H9 (cell line): ENCODE measurements at regions not wholly inside any gene's neighbourhood (a gene's known extent, or its start where the extent isn't known, plus 50 kb on each side); places are given as distances from the start of the nearest gene placed in this dataset.

Experiments
- DNase-seq: peaks from one replicate; pipeline ENCODE4 v3.0.0-alpha.2; 2017
- H2AFZ ChIP-seq: one replicate; pipeline ENCODE4 v1.6.1; 2013; ENCODE audit warnings: mild to moderate bottlenecking, low read length, control low read depth, moderate library complexity
- H2AK5ac ChIP-seq: 2 replicates; pipeline ENCODE4 v1.6.1; 2013; ENCODE audit warnings: low read length, control low read depth, mixed read lengths; ENCODE audit not compliant: insufficient read length
- H2BK120ac ChIP-seq: one replicate; pipeline ENCODE4 v1.6.1; 2013; ENCODE audit warnings: low read depth, mild to moderate bottlenecking, low read length, control low read depth, inconsistent platforms; ENCODE audit not compliant: poor library complexity, severe bottlenecking
- H2BK12ac ChIP-seq: 2 replicates; pipeline ENCODE4 v1.6.1; 2013; ENCODE audit warnings: low read length, control low read depth, mixed read lengths, low read depth; ENCODE audit not compliant: insufficient read length
- H2BK15ac ChIP-seq: 2 replicates; pipeline ENCODE4 v1.6.1; 2013; ENCODE audit warnings: low read depth, low read length, control low read depth
- H2BK20ac ChIP-seq: one replicate; pipeline ENCODE4 v1.6.1; 2013; ENCODE audit warnings: low read depth, mild to moderate bottlenecking, low read length, control low read depth, inconsistent platforms; ENCODE audit not compliant: poor library complexity, severe bottlenecking
- H2BK5ac ChIP-seq: 2 replicates; pipeline ENCODE4 v1.6.1; 2013; ENCODE audit warnings: low read length, control low read depth, mixed read lengths; ENCODE audit not compliant: insufficient read length
- H3K14ac ChIP-seq: 2 replicates; pipeline ENCODE4 v1.6.1; 2013; ENCODE audit warnings: low read length, control low read depth; ENCODE audit not compliant: insufficient read depth
- H3K18ac ChIP-seq: 2 replicates; pipeline ENCODE4 v1.6.1; 2013; ENCODE audit warnings: low read depth, mild to moderate bottlenecking, mixed read lengths, low read length, control low read depth; ENCODE audit not compliant: insufficient read length
- H3K23ac ChIP-seq: 2 replicates; pipeline ENCODE4 v1.6.1; 2013; ENCODE audit warnings: low read length, control low read depth, mixed read lengths, low read depth; ENCODE audit not compliant: insufficient read length
- H3K23me2 ChIP-seq: 2 replicates; pipeline ENCODE4 v1.6.1; 2013; ENCODE audit warnings: low read depth, mild to moderate bottlenecking, mixed read lengths, low read length, control low read depth; ENCODE audit not compliant: insufficient read length, poor library complexity, severe bottlenecking
- H3K27ac ChIP-seq: 2 replicates; pipeline ENCODE4 v1.5.1; 2013; ENCODE audit warnings: low read length, control low read depth, mixed read lengths, low read depth; ENCODE audit not compliant: insufficient read length
- H3K27me3 ChIP-seq: 2 replicates; pipeline ENCODE4 v1.6.1; 2013; ENCODE audit warnings: low read length, control low read depth, inconsistent platforms; ENCODE audit not compliant: insufficient read depth
- H3K4ac ChIP-seq: 2 replicates; pipeline ENCODE4 v1.6.1; 2013; ENCODE audit warnings: low read depth, mild to moderate bottlenecking, control low read depth, inconsistent platforms, low read length, moderate library complexity
- H3K4me1 ChIP-seq: 2 replicates; pipeline ENCODE4 v1.6.1; 2013; ENCODE audit warnings: low read length, control low read depth, inconsistent platforms; ENCODE audit not compliant: insufficient read depth
- H3K4me2 ChIP-seq: 2 replicates; pipeline ENCODE4 v1.6.1; 2013; ENCODE audit warnings: low read length, control low read depth, mixed read lengths; ENCODE audit not compliant: insufficient read length, insufficient read depth
- H3K56ac ChIP-seq: 2 replicates; pipeline ENCODE4 v1.6.1; 2013; ENCODE audit warnings: low read depth, mild to moderate bottlenecking, mixed read lengths, low read length, control low read depth; ENCODE audit not compliant: insufficient read length
- H3K79me1 ChIP-seq: 2 replicates; pipeline ENCODE4 v1.6.1; 2013; ENCODE audit warnings: low read depth, mild to moderate bottlenecking, moderate library complexity, low read length, control low read depth, inconsistent platforms; ENCODE audit not compliant: insufficient read depth, poor library complexity, severe bottlenecking
- H3K79me2 ChIP-seq: 2 replicates; pipeline ENCODE4 v1.6.1; 2013; ENCODE audit warnings: low read length, control low read depth, inconsistent platforms; ENCODE audit not compliant: insufficient read depth
- H3K9ac ChIP-seq: 2 replicates; pipeline ENCODE4 v1.6.1; 2013; ENCODE audit warnings: low read length, control low read depth, mixed read lengths; ENCODE audit not compliant: insufficient read length; ENCODE audit errors: extremely low read depth
- H3K9me3 ChIP-seq: one replicate; pipeline ENCODE4 v1.6.1; 2013; ENCODE audit warnings: low read depth, low read length, inconsistent platforms; ENCODE audit not compliant: control insufficient read depth
- H3T11ph ChIP-seq: one replicate; pipeline ENCODE4 v1.6.1; 2013; ENCODE audit warnings: mild to moderate bottlenecking, low read length, control low read depth, inconsistent platforms
- H4K20me1 ChIP-seq: one replicate; pipeline ENCODE4 v1.6.1; 2013; ENCODE audit not compliant: control insufficient read depth, insufficient read length, insufficient read depth
- H4K5ac ChIP-seq: 2 replicates; pipeline ENCODE4 v1.6.1; 2013; ENCODE audit warnings: low read depth, mild to moderate bottlenecking, mixed read lengths, low read length, control low read depth; ENCODE audit not compliant: insufficient read length
- H4K8ac ChIP-seq: replicated peaks from 2 replicates; pipeline ENCODE4 v1.6.1; 2013; ENCODE audit warnings: low read length, control low read depth, mixed read lengths, low read depth; ENCODE audit not compliant: insufficient read length
- H4K91ac ChIP-seq: 2 replicates; pipeline ENCODE4 v1.6.1; 2013; ENCODE audit warnings: low read depth, mild to moderate bottlenecking, moderate library complexity, mixed read lengths, low read length, control low read depth; ENCODE audit not compliant: insufficient read length
- H3K27ac Mint-ChIP-seq, 3 experiments: 2 replicates in 2 of 3; 3 replicates in 1 of 3; pipeline ENCODE4 v1.8.0; 2020 to 2021; ENCODE audit warnings: mixed read lengths in 3 of 3, mild to moderate bottlenecking in 1 of 3, moderate library complexity in 1 of 3
- H3K27me3 Mint-ChIP-seq: 2 replicates; pipeline ENCODE4 v1.8.0; 2021; ENCODE audit warnings: low read depth, mild to moderate bottlenecking, moderate library complexity, mixed read lengths
- H3K36me3 Mint-ChIP-seq, 3 experiments: 2 replicates in 2 of 3; 3 replicates in 1 of 3; pipeline ENCODE4 v1.8.0; 2020 to 2021; ENCODE audit warnings: low read depth in 3 of 3, mixed read lengths in 3 of 3; ENCODE audit not compliant: insufficient read depth in 1 of 3
- H3K4me1 Mint-ChIP-seq, 2 experiments: 2 replicates each; pipeline ENCODE4 v1.8.0; 2020; ENCODE audit warnings: mixed read lengths in 2 of 2
- H3K4me3 Mint-ChIP-seq, 2 experiments: 2 replicates in 1 of 2; 3 replicates in 1 of 2; pipeline ENCODE4 v1.8.0; 2020 to 2021; ENCODE audit warnings: mild to moderate bottlenecking in 2 of 2, mixed read lengths in 2 of 2, moderate library complexity in 1 of 2
- H3K9me3 Mint-ChIP-seq, 2 experiments: 2 replicates in 1 of 2; 3 replicates in 1 of 2; pipeline ENCODE4 v1.8.0; 2020; ENCODE audit warnings: mild to moderate bottlenecking in 2 of 2, mixed read lengths in 2 of 2, moderate library complexity in 1 of 2
- CTCF ChIP-seq: fragments of 200-600 bp; sonication (generic); conservative IDR thresholded peaks from 3 replicates; pipeline ENCODE4 v1.8.0; 2021; ENCODE audit warnings: antibody characterized with exemption, mild to moderate bottlenecking
- WGBS: extraction: QIAGEN DNeasy Blood & Tissue Kit; methylation state at CpG from one replicate; pipeline ENCODE4 v1.1.7; 2013; ENCODE audit warnings: missing lambda C conversion rate, low lambda C conversion rate, mixed read lengths; ENCODE audit not compliant: insufficient read length; ENCODE audit errors: extremely low coverage; 5-methylcytosine and 5-hydroxymethylcytosine counted together

- H3K4me1 Mint-ChIP-seq: peaks cover 0 to 3% of the 10 kb centered on the region in 2 experiments; a peak in 1 of 4 replicates
- Histone ChIP-seq H3K9ac (no peak overlapping the region), H3K18ac (no peak overlapping the region), H2AK5ac (no peak overlapping the region), H3K23ac (no peak overlapping the region), H2BK12ac (no peak overlapping the region), H3K56ac (no peak overlapping the region), H3K79me1 (no peaks in the 10 kb centered on the region), H3K79me2 (no peaks in the 10 kb centered on the region), H4K91ac (no peak overlapping the region), H3K14ac (no peak overlapping the region), H2BK15ac (no peak overlapping the region), H3K4me1 (no peaks in the 10 kb centered on the region), H2AFZ (no peak overlapping the region), H3K23me2 (no peaks in the 10 kb centered on the region), H3K4ac (no peak overlapping the region), H4K8ac (no peak overlapping the region), H3T11ph (no peak overlapping the region), H4K20me1 (no peaks in the 10 kb centered on the region), H2BK20ac (no peak overlapping the region), H3K27me3 (no peaks in the 10 kb centered on the region), H4K5ac (no peak overlapping the region), H3K9me3 (no peaks in the 10 kb centered on the region), H3K27ac (no peak overlapping the region), H3K4me2 (no peak overlapping the region), H2BK120ac (no peak overlapping the region), H2BK5ac (no peak overlapping the region)
- TF ChIP-seq CTCF: no peak
- H3K9me3 Mint-ChIP-seq: no peaks in the 10 kb centered on the region
- H3K27ac Mint-ChIP-seq: no peak overlapping the region
- no peak for DNase-seq
- no peaks in the 10 kb centered on the region for H3K27me3 Mint-ChIP-seq
- no CpG with 5 or more reads among the region's 7 CpGs for WGBS
- no peaks in the 10 kb centered on the region for H3K36me3 Mint-ChIP-seq
- no peak overlapping the region for H3K4me3 Mint-ChIP-seq
Observed at GRCh38 chr13:37340901-37341670, 235.6 kb upstream of the CSNK1A1L start.
